ENCODE measurements at regions not wholly inside any gene's neighbourhood (a gene's known extent, or its start where the extent isn't known, plus 50 kb on each side); places are given as distances from the start of the nearest gene placed in this dataset.

GRCh38 chr5:115396688-115397087 lies 100.2 kb upstream of the CCDC112 start:
- Histone ChIP-seq H4K8ac (ENCODE audit: low read depth in 2 of 2, low read length in 2 of 2) (no peak overlapping the region), H3K14ac (replicated peaks; ENCODE audit: low read depth, low read length) (no peak overlapping the region), H2AK9ac (replicated peaks; ENCODE audit: low read depth, low read length, poor library complexity) (no peak overlapping the region), H3K36me3 (ENCODE audit: control insufficient read depth, insufficient read depth, low read length) (no peaks in the 10 kb centered on the region), H2AK5ac (ENCODE audit: low read depth, low read length) (no peak overlapping the region), H3K9me3 (ENCODE audit: control insufficient read depth, insufficient read depth, low read length) (no peaks in the 10 kb centered on the region), H2AFZ (replicated peaks; ENCODE audit: low read length, poor library complexity) (no peak overlapping the region), H3K4me2 (ENCODE audit: low read depth, low read length) (no peak overlapping the region), H3K56ac (ENCODE audit: extremely low read depth, insufficient read depth, low read length) (no peak overlapping the region), H3K9me1 (ENCODE audit: insufficient read depth, low read length) (no peaks in the 10 kb centered on the region), H3K18ac (ENCODE audit: low read depth, low read length) (no peak overlapping the region), H3K27ac (ENCODE audit: insufficient read depth, low read length) (no peak overlapping the region), H3K9ac (ENCODE audit: low read depth, low read length) (no peak overlapping the region), H2BK5ac (ENCODE audit: low read depth, low read length, poor library complexity, severe bottlenecking) (no peak overlapping the region), H4K91ac (ENCODE audit: insufficient read depth, low read depth, low read length) (no peak overlapping the region), H2BK15ac (ENCODE audit: low read depth, low read length) (no peak overlapping the region), H3K4ac (ENCODE audit: low read depth, low read length) (no peak overlapping the region), H2BK120ac (ENCODE audit: low read depth, low read length) (no peak overlapping the region), H4K5ac (ENCODE audit: low read depth, low read length) (no peak overlapping the region), H3K23ac (ENCODE audit: low read depth, low read length) (no peak overlapping the region), H3K4me1 (ENCODE audit: control insufficient read depth, insufficient read depth, low read length) (no peaks in the 10 kb centered on the region; the same call in 1 of the 2 replicates), H3K4me3 (ENCODE audit: insufficient read depth, low read depth, low read length) (no peak overlapping the region), H3K27me3 (ENCODE audit: control insufficient read depth, insufficient read depth, low read length) (no peaks in the 10 kb centered on the region), H3K79me1 (ENCODE audit: low read depth in 1 of 2, low read length in 2 of 2) (no peaks in the 10 kb centered on the region), H2BK20ac (ENCODE audit: low read depth, low read length) (no peak overlapping the region), H4K20me1 (ENCODE audit: insufficient read depth, low read length) (no peaks in the 10 kb centered on the region)
- DNase-seq (peak; percentile 37), ATAC-seq (ENCODE audit: low read depth) (no peak)
- WGBS, 2 experiments (ENCODE audit: extremely low coverage in 2 of 2, insufficient read length in 1 of 2), result no CpG with 5 or more reads among the region's 2 CpGs
- intact Hi-C loops (cut with micrococcal nuclease) (no loop called here), in situ Hi-C loops (cut with MboI; ENCODE audit: low sequenced_read_pairs) (no loop called here), dilution Hi-C loops (cut with HindIII; ENCODE audit: low sequenced_read_pairs, unreplicated experiment) (no loop called here)
- CTCF ChIA-PET, result no interaction called here
- no peak for TF ChIP-seq MXI1 (IDR thresholded peaks at IDR 0.05; ENCODE audit: borderline replicate concordance, low read depth, low read length)
- no peak for TF ChIP-seq MAZ (IDR thresholded peaks at IDR 0.05; ENCODE audit: borderline replicate concordance, low read depth, low read length)
- no peak for TF ChIP-seq CTCF (conservative IDR thresholded peaks at IDR 0.05; ENCODE audit: low read depth, low read length)
- TF ChIP-seq USF2 (IDR thresholded peaks at IDR 0.05; ENCODE audit: low read depth, low read length), result no peak
- no peak for TF ChIP-seq RCOR1 (IDR thresholded peaks at IDR 0.05; ENCODE audit: insufficient replicate concordance, low read length)
- TF ChIP-seq NFE2L2 (IDR thresholded peaks at IDR 0.05; ENCODE audit: low read depth, low read length), result no peak
- TF ChIP-seq BHLHE40 (IDR thresholded peaks at IDR 0.05; ENCODE audit: low read depth, low read length), result no peak
- TF ChIP-seq POLR2A (IDR thresholded peaks at IDR 0.05; ENCODE audit: low read depth, low read length), result no peak
- TF ChIP-seq FOS (IDR thresholded peaks at IDR 0.05; ENCODE audit: low read depth, low read length), result no peak
- no peak for TF ChIP-seq ELK1 (IDR thresholded peaks at IDR 0.05; ENCODE audit: borderline replicate concordance, low read depth, low read length)
- no peak for TF ChIP-seq RFX5 (IDR thresholded peaks at IDR 0.05; ENCODE audit: low read depth, low read length)
- TF ChIP-seq CEBPB (IDR thresholded peaks at IDR 0.05; ENCODE audit: low read depth, low read length), result no peak
- BruUV-seq (replicated peaks), result no TSS peak
- POLR2A ChIA-PET (ENCODE audit: unreplicated experiment), result no interaction called here

Data from IMR-90 (cell line).